ENCODE measurements at regions not wholly inside any gene's neighbourhood (a gene's known extent, or its start where the extent isn't known, plus 50 kb on each side); places are given as distances from the start of the nearest gene placed in this dataset.
"Not testable (repeated sequence)": the region's sequence is repeated elsewhere in the genome, so short reads cannot be mapped to it uniquely, and the experiment has no call there.

GRCh38 chr1:120552190-120552589 is 137.4 kb downstream of the NBPF8 start:
- DNase-seq (ENCODE audit: low spot score) = not testable (repeated sequence)

- peak; percentile 0 for DNase-seq (ENCODE audit: low spot score)
Measured at GRCh38 chr1:120557605-120558302, 142.9 kb downstream of the NBPF8 start.

GRCh38 chr1:120558303-120559060 is 143.6 kb downstream of the NBPF8 start:
- DNase-seq (ENCODE audit: low spot score) = not testable (repeated sequence)

GRCh38 chr1:120561767-120562166 is 146.9 kb downstream of the NBPF8 start:
- not testable (repeated sequence) for DNase-seq (ENCODE audit: low spot score)

GRCh38 chr1:120565396-120565795 is 150.6 kb downstream of the NBPF8 start:
- not testable (repeated sequence) for DNase-seq (ENCODE audit: low spot score)

GRCh38 chr1:120567620-120568019 is 152.8 kb downstream of the NBPF8 start:
- not testable (repeated sequence) for DNase-seq (ENCODE audit: low spot score)

GRCh38 chr1:120575201-120575600 is 148.5 kb upstream of the NBPF26 start:
- not testable (repeated sequence) for DNase-seq (ENCODE audit: low spot score)

GRCh38 chr1:120582135-120582534 is 141.6 kb upstream of the NBPF26 start:
- not testable (repeated sequence) for DNase-seq (ENCODE audit: low spot score)

- DNase-seq (ENCODE audit: low spot score) = not testable (repeated sequence)
Measured at GRCh38 chr1:120586053-120586452, 137.7 kb upstream of the NBPF26 start.

GRCh38 chr1:120588811-120589210 is 134.9 kb upstream of the NBPF26 start:
- DNase-seq (ENCODE audit: low spot score) = not testable (repeated sequence)

- DNase-seq (ENCODE audit: low spot score) = not testable (repeated sequence)
Measured at GRCh38 chr1:120591774-120592173, 132.0 kb upstream of the NBPF26 start.

- not testable (repeated sequence) for DNase-seq (ENCODE audit: low spot score)
Measured at GRCh38 chr1:120592943-120593342, 130.8 kb upstream of the NBPF26 start.

- not testable (repeated sequence) for DNase-seq (ENCODE audit: low spot score)
Measured at GRCh38 chr1:120593648-120594047, 130.1 kb upstream of the NBPF26 start.

- DNase-seq (ENCODE audit: low spot score) = not testable (repeated sequence)
Measured at GRCh38 chr1:120598331-120598951, 125.3 kb upstream of the NBPF26 start.

GRCh38 chr1:120599511-120599910 is 124.2 kb upstream of the NBPF26 start:
- DNase-seq (ENCODE audit: low spot score) = not testable (repeated sequence)

- not testable (repeated sequence) for DNase-seq (ENCODE audit: low spot score)
Measured at GRCh38 chr1:120600442-120601041, 123.2 kb upstream of the NBPF26 start.

GRCh38 chr1:120607882-120608281 is 115.9 kb upstream of the NBPF26 start:
- not testable (repeated sequence) for DNase-seq (ENCODE audit: low spot score)

- DNase-seq (ENCODE audit: low spot score) = not testable (repeated sequence)
Measured at GRCh38 chr1:120608314-120609014, 115.3 kb upstream of the NBPF26 start.

- not testable (repeated sequence) for DNase-seq (ENCODE audit: low spot score)
Measured at GRCh38 chr1:120609015-120609573, 114.7 kb upstream of the NBPF26 start.

GRCh38 chr1:120609834-120610233 is 113.9 kb upstream of the NBPF26 start:
- DNase-seq (ENCODE audit: low spot score) = not testable (repeated sequence)

GRCh38 chr1:120614931-120615639 is 108.7 kb upstream of the NBPF26 start:
- not testable (repeated sequence) for DNase-seq (ENCODE audit: low spot score)
